H1 (cell line): ENCODE measurements at regions not wholly inside any gene's neighbourhood (a gene's known extent, or its start where the extent isn't known, plus 50 kb on each side); places are given as distances from the start of the nearest gene placed in this dataset.

Experiments
- FOSL1 ChIP-seq: IDR thresholded peaks from 2 replicates; pipeline ENCODE4 v1.6.1; 2011; ENCODE audit warnings: mild to moderate bottlenecking, low read depth, low read length, moderate library complexity; ENCODE audit not compliant: insufficient read depth
- GTF2F1 ChIP-seq: IDR thresholded peaks from 2 replicates; pipeline ENCODE4 v1.6.1; 2012; ENCODE audit warnings: low read depth, low read length, improper control_type of control experiment, borderline replicate concordance
- PHF8 ChIP-seq: fragments of 200-600 bp; sonication (generic); conservative IDR thresholded peaks from 2 replicates; pipeline ENCODE4 v1.7.1; 2012; ENCODE audit warnings: low read depth, mild to moderate bottlenecking, inconsistent platforms, low read length, moderate library complexity

GRCh38 chr10:90557385-90557784 is 300.5 kb downstream of the HTR7 start (continued):
- no peak for TF ChIP-seq GTF2F1
- TF ChIP-seq PHF8: no peak
- no peak for TF ChIP-seq FOSL1
